OCI-LY7 (cell line): ENCODE measurements at regions not wholly inside any gene's neighbourhood (a gene's known extent, or its start where the extent isn't known, plus 50 kb on each side); places are given as distances from the start of the nearest gene placed in this dataset.

ENCODE experiments used
- BruUV-seq: library from RNA; stranded (reverse); fragments of 400-500 nt; replicated peaks from 2 replicates; lab custom pipeline; 2021; lab: Mats Ljungman, UMichigan
- CTCF ChIA-PET: fragments of 300-600 bp; sonication (Branson Sonifier 250); formaldehyde crosslinking; loops from one replicate; lab custom pipeline; 2022; ENCODE audit warnings: antibody characterized with exemption; ENCODE audit not compliant: unreplicated experiment; lab: Charles Lee
- POLR2A ChIA-PET: fragments of 300-600 bp; sonication (Branson Sonifier 250); formaldehyde crosslinking; loops from one replicate; lab custom pipeline; 2022; ENCODE audit warnings: antibody characterized with exemption; lab: Charles Lee
- DNase-seq: peaks from one replicate; pipeline ENCODE4 v3.0.0-alpha.2; 2015; ENCODE audit warnings: low spot score
- H2AFZ ChIP-seq: fragments of 200-600 bp; sonication (generic), shearing (Covaris generic); 2 replicates; pipeline ENCODE4 v1.6.1; 2014; ENCODE audit warnings: mild to moderate bottlenecking, antibody characterized with exemption, low read length, moderate library complexity
- H3K27ac ChIP-seq: fragments of 200-600 bp; sonication (generic); 2 replicates; pipeline ENCODE4 v1.5.1; 2014; ENCODE audit warnings: mixed run types, low read depth, mild to moderate bottlenecking, moderate library complexity, low read length, inconsistent platforms; ENCODE audit not compliant: poor library complexity, severe bottlenecking
- H3K36me3 ChIP-seq: fragments of 200-600 bp; sonication (generic); 2 replicates; pipeline ENCODE4 v1.6.1; 2014; ENCODE audit warnings: mild to moderate bottlenecking, antibody characterized with exemption, low read length, moderate library complexity, mixed read lengths; ENCODE audit not compliant: insufficient read depth
- H3K4me1 ChIP-seq: fragments of 200-600 bp; sonication (generic); 2 replicates; pipeline ENCODE4 v1.5.1; 2014; ENCODE audit warnings: mild to moderate bottlenecking, low read length; ENCODE audit not compliant: insufficient read depth, poor library complexity, severe bottlenecking
- H3K4me2 ChIP-seq: fragments of 200-600 bp; sonication (generic); 2 replicates; pipeline ENCODE4 v1.6.1; 2014; ENCODE audit warnings: mild to moderate bottlenecking, low read length
- H3K4me3 ChIP-seq: fragments of 200-600 bp; sonication (generic); 2 replicates; pipeline ENCODE4 v1.5.1; 2014; ENCODE audit warnings: mild to moderate bottlenecking, low read depth, low read length; ENCODE audit not compliant: poor library complexity, severe bottlenecking
- H3K79me2 ChIP-seq: fragments of 200-600 bp; sonication (generic); 2 replicates; pipeline ENCODE4 v1.6.1; 2016; ENCODE audit warnings: low read depth, mild to moderate bottlenecking, low read length, moderate library complexity, mixed read lengths; ENCODE audit not compliant: insufficient read depth
- H3K9me2 ChIP-seq: fragments of 200-600 bp; sonication (generic); 2 replicates; pipeline ENCODE4 v1.6.1; 2016; ENCODE audit warnings: mild to moderate bottlenecking, low read length, mixed read lengths; ENCODE audit not compliant: insufficient read depth
- H3K9me3 ChIP-seq: fragments of 200-600 bp; sonication (generic); 2 replicates; pipeline ENCODE4 v1.6.1; 2014; ENCODE audit warnings: mild to moderate bottlenecking, mixed run types, low read length, mixed read lengths
- H4K20me1 ChIP-seq: fragments of 200-600 bp; sonication (generic); 2 replicates; pipeline ENCODE4 v1.6.1; 2014; ENCODE audit warnings: mild to moderate bottlenecking, antibody characterized with exemption, low read length, moderate library complexity, mixed read lengths; ENCODE audit not compliant: insufficient read depth
- CTCF ChIP-seq: fragments of 200-600 bp; sonication (generic); conservative IDR thresholded peaks from 2 replicates; pipeline ENCODE4 v1.5.1; 2014; ENCODE audit warnings: mild to moderate bottlenecking, antibody characterized with exemption, low read length, moderate library complexity, mixed read lengths
- EZH2phosphoT487 ChIP-seq: fragments of 200-600 bp; sonication (generic); IDR thresholded peaks from 2 replicates; pipeline ENCODE4 v1.6.1; 2018; ENCODE audit warnings: low read depth, borderline replicate concordance, mild to moderate bottlenecking, mixed run types, antibody characterized with exemption, low read length, moderate library complexity, mixed read lengths
- intact Hi-C: fragments of 100-400 bp; cut with micrococcal nuclease; formaldehyde crosslinking; loops from one replicate; pipeline ENCODE4 v1.10.0; 2022; ENCODE audit not compliant: unreplicated experiment

DNA sequence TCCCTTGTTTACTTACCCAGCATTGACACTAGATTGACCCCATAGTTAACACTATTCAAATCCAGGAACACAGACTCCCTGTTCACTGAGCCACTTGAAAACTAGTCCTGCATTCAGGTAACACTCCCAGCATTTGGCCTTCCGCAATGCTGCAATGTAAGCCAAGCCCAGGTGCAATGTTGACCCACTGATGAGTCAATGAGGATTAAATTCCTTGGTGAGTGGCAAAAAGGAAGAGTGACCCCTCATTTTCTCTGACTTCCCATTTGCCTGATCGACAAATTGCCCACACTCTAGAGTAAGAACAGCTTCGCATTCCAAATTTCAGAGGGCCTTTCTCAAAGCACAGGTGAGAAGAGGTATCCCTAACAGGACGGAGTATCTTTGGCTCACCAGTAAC, 251.9 kb downstream of the FBXO15 start:
- TF ChIP-seq EZH2phosphoT487: no peak
- no peak for TF ChIP-seq CTCF
- Histone ChIP-seq H2AFZ (no peak overlapping the region), H3K4me3 (no peak overlapping the region), H3K9me3 (no peaks in the 10 kb centered on the region), H3K4me2 (no peak overlapping the region), H3K79me2 (no peaks in the 10 kb centered on the region), H3K4me1 (no peaks in the 10 kb centered on the region), H3K9me2 (no peaks in the 10 kb centered on the region), H3K36me3 (no peaks in the 10 kb centered on the region), H3K27ac (no peak overlapping the region), H4K20me1 (no peaks in the 10 kb centered on the region)
- ChIA-PET CTCF (no interaction called here), POLR2A (interaction anchor here (0.7 kb wide), 1 partner anchor 525 kb away, joined by 3 read pairs; no protein-coding TSS in a partner anchor)
- no TSS peak for BruUV-seq
- no peak for DNase-seq
- intact Hi-C loops: no loop called here

GRCh38 chr18:73893880-73894279, 253.8 kb downstream of the FBXO15 start:
- DNase-seq: no peak
- no peaks in the 10 kb centered on the region for H3K4me1 ChIP-seq
- ChIA-PET CTCF (no interaction called here), POLR2A (no interaction called here)
- TF ChIP-seq CTCF (no peak), EZH2phosphoT487 (no peak)
- no peak overlapping the region for H3K4me2 ChIP-seq
- H4K20me1 ChIP-seq: no peaks in the 10 kb centered on the region
- H3K27ac ChIP-seq: no peak overlapping the region
- no peak overlapping the region for H2AFZ ChIP-seq
- H3K4me3 ChIP-seq: no peak overlapping the region
- intact Hi-C loops: no loop called here
- H3K36me3 ChIP-seq: no peaks in the 10 kb centered on the region
- H3K9me3 ChIP-seq: no peaks in the 10 kb centered on the region
- no peaks in the 10 kb centered on the region for H3K79me2 ChIP-seq
- no TSS peak for BruUV-seq
- H3K9me2 ChIP-seq: no peaks in the 10 kb centered on the region

DNA sequence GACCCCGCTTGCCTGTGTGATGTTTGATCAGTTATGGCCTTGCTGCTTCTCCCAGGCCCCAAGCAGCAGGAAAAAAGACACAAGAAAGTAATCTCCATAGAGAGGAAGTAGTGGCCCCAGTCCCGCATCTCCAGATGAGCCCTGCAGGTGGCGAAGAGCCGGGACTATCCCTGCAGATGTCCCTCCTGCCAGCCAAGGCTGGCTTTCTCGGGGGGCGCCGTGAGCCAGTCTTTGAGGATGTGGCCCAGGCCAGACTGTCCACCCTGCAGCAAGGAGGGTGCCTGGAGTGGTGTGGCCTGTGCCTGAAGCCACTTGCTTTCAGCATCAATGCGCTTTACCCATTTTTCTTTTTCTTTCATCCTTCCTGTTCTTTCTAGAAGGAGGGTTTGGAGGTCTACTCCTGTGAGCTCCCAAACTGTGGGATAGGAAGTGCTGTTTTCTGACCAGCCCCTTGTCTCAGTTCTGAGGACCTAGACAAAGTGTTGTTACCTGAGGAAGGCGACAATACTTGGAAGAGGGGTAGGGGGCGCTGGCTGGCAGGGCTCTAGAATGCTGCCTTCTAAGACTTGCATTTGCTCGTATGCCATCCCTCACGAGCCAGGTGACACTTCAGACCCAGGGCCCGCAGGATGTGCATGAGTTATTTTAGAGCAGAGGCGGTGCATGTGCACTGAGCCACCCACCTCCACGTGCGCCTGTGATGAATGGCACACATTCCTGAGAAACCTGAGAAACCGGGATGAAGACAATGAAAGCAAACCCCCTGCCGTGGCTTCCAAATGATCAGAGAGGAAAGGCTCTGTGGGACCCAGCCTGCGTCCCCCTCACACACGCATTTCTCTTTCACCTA, 255.8 kb downstream of the FBXO15 start:
- ChIA-PET POLR2A (no interaction called here), CTCF (no interaction called here)
- no peak overlapping the region for H3K4me3 ChIP-seq
- no peak overlapping the region for H2AFZ ChIP-seq
- H3K9me2 ChIP-seq: no peaks in the 10 kb centered on the region
- TF ChIP-seq CTCF (no peak), EZH2phosphoT487 (no peak)
- no peaks in the 10 kb centered on the region for H4K20me1 ChIP-seq
- H3K79me2 ChIP-seq: no peaks in the 10 kb centered on the region
- DNase-seq: no peak
- no peaks in the 10 kb centered on the region for H3K36me3 ChIP-seq
- H3K4me2 ChIP-seq: no peak overlapping the region
- BruUV-seq: no TSS peak
- intact Hi-C loops: no loop called here
- no peak overlapping the region for H3K27ac ChIP-seq
- no peaks in the 10 kb centered on the region for H3K4me1 ChIP-seq
- H3K9me3 ChIP-seq: no peaks in the 10 kb centered on the region
